GM18858 (cell line): ENCODE measurements at regions not wholly inside any gene's neighbourhood (a gene's known extent, or its start where the extent isn't known, plus 50 kb on each side); places are given as distances from the start of the nearest gene placed in this dataset.

Source experiments
- ATAC-seq: cut with Tn5 transposase; IDR thresholded peaks from one replicate; pipeline ENCODE4 v1.9.1; 2021; ENCODE audit not compliant: unreplicated experiment

GRCh38 chr11:91820709-91821108 lies 403.9 kb upstream of the FAT3 start:
- ATAC-seq: no peak

GRCh38 chr11:91819777-91820176 lies 404.8 kb upstream of the FAT3 start:
- ATAC-seq: no peak

- ATAC-seq: no peak
These were observed 405.4 kb upstream of the FAT3 start for GRCh38 chr11:91819195-91819594.

- no peak for ATAC-seq
These were observed 406.6 kb upstream of the FAT3 start for GRCh38 chr11:91817996-91818395.

- ATAC-seq: no peak
These were observed 411.4 kb upstream of the FAT3 start for GRCh38 chr11:91813263-91813662.

GRCh38 chr11:91810871-91811270 lies 413.7 kb upstream of the FAT3 start:
- ATAC-seq: no peak

GRCh38 chr11:91805293-91805692 lies 419.3 kb upstream of the FAT3 start:
- ATAC-seq: no peak

- no peak for ATAC-seq
These were observed 420.6 kb upstream of the FAT3 start for GRCh38 chr11:91804042-91804441.

- no peak for ATAC-seq
These were observed 422.1 kb upstream of the FAT3 start for GRCh38 chr11:91802475-91802874.

GRCh38 chr11:91800208-91800914 lies 424.3 kb upstream of the FAT3 start:
- ATAC-seq: no peak

GRCh38 chr11:91798240-91798639 lies 426.4 kb upstream of the FAT3 start:
- ATAC-seq: no peak

- no peak for ATAC-seq
These were observed 427.6 kb upstream of the FAT3 start for GRCh38 chr11:91796999-91797398.

GRCh38 chr11:91795139-91795887 lies 429.3 kb upstream of the FAT3 start:
- ATAC-seq: no peak

- ATAC-seq: no peak
These were observed 430.5 kb upstream of the FAT3 start for GRCh38 chr11:91794146-91794545.

GRCh38 chr11:91792779-91793262 lies 431.8 kb upstream of the FAT3 start:
- ATAC-seq: no peak

GRCh38 chr11:91791171-91791468 lies 433.5 kb upstream of the FAT3 start:
- no peak for ATAC-seq

GRCh38 chr11:91790346-91791170 lies 434.1 kb upstream of the FAT3 start:
- no peak for ATAC-seq

- ATAC-seq: no peak
These were observed 435.9 kb upstream of the FAT3 start for GRCh38 chr11:91788764-91789163.

- no peak for ATAC-seq
These were observed 438.5 kb upstream of the FAT3 start for GRCh38 chr11:91786097-91786496.

GRCh38 chr11:91783173-91783572 lies 441.4 kb upstream of the FAT3 start:
- ATAC-seq: no peak

GRCh38 chr11:91778758-91779157 lies 445.9 kb upstream of the FAT3 start:
- no peak for ATAC-seq

- ATAC-seq: no peak
These were observed 448.0 kb upstream of the FAT3 start for GRCh38 chr11:91776655-91777054.
